ENCODE measurements at regions not wholly inside any gene's neighbourhood (a gene's known extent, or its start where the extent isn't known, plus 50 kb on each side); places are given as distances from the start of the nearest gene placed in this dataset.

DNA sequence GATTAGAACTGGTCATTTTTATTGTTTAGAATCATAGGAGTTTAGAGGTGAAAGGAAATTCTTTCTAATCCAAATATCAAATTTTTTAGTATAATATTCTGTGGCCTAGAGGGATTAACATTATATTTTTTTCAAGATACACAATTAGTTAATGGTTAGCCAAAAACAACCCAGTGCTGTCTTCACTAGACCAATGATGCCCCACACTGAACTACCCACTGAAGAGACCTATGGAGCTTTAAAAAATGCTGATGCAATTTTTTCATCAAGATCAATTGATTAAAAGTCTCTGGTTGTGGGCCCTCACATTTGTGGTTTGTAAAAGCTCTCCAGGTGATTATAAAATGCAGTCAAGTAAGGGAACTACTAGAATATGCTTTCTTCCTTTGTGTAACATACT lies 274.1 kb upstream of the C9orf72 start:
- Histone ChIP-seq H3K27me3 (no peaks in the 10 kb centered on the region), H3K27ac (no peak overlapping the region), H3K4me3 (no peak overlapping the region), H3K36me3 (ENCODE audit: low read depth, missing control alignments) (no peaks in the 10 kb centered on the region), H3K4me1 (no peaks in the 10 kb centered on the region), H3K9me3 (no peaks in the 10 kb centered on the region)
- DNase-seq: no peak
- intact Hi-C loops (cut with DNase I; ENCODE audit: low total_unique reads): no loop called here
- TF ChIP-seq, protein P1, sequence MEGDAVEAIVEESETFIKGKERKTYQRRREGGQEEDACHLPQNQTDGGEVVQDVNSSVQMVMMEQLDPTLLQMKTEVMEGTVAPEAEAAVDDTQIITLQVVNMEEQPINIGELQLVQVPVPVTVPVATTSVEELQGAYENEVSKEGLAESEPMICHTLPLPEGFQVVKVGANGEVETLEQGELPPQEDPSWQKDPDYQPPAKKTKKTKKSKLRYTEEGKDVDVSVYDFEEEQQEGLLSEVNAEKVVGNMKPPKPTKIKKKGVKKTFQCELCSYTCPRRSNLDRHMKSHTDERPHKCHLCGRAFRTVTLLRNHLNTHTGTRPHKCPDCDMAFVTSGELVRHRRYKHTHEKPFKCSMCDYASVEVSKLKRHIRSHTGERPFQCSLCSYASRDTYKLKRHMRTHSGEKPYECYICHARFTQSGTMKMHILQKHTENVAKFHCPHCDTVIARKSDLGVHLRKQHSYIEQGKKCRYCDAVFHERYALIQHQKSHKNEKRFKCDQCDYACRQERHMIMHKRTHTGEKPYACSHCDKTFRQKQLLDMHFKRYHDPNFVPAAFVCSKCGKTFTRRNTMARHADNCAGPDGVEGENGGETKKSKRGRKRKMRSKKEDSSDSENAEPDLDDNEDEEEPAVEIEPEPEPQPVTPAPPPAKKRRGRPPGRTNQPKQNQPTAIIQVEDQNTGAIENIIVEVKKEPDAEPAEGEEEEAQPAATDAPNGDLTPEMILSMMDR (IDR thresholded peaks at IDR 0.05): no peak
- no peak for TF ChIP-seq POLR2A (IDR thresholded peaks at IDR 0.05)

DNA sequence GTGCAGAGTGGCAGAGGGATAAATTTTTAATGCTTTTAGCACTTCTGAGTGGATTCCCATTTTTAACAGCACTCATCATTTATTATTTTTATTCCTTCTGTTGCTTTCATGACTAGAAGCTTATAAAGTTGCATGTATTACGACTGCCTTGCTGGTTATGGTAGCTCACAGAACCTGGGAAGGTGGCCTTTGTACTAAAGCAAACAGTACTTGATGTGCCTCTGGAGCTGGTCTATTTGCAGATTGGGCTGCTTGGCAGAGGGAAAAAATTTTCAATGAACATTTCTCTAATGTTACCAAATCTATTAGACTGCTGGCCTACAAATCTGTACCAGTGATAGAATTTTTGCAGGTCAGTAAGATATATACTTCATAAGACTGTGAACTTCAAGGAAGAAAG lies 274.5 kb upstream of the C9orf72 start:
- H3K27me3 ChIP-seq: no peaks in the 10 kb centered on the region
- intact Hi-C loops (cut with DNase I; ENCODE audit: low total_unique reads): no loop called here
- no peaks in the 10 kb centered on the region for H3K9me3 ChIP-seq
- TF ChIP-seq, protein P1 (IDR thresholded peaks at IDR 0.05): no peak
- TF ChIP-seq POLR2A (IDR thresholded peaks at IDR 0.05): no peak
- no peak overlapping the region for H3K27ac ChIP-seq
- H3K4me1 ChIP-seq: no peaks in the 10 kb centered on the region
- H3K36me3 ChIP-seq (ENCODE audit: low read depth, missing control alignments): no peaks in the 10 kb centered on the region
- DNase-seq: no peak
- H3K4me3 ChIP-seq: no peak overlapping the region
- WGBS, 2 donors: 77 to 85% methylated on average over 1 of the region's 1 CpG

DNA sequence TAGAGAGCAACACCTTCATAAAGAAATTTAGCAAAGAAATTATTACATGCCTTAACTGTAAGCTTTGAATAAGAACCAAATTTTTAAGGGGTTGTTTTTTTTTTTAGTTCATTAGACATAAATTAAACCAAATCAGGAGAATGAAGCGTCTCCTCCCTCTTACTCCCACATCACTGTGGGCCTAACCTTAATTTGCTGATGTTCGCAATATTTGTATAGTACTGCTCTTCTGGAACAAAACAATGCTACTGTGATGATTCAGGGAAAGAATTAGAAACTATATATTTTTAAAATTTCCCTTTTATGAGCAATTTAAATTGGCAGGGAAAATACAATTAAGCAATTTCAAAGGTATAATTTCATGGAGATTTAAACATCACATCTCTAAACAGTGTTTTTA lies 275.0 kb upstream of the C9orf72 start:
- no peak for DNase-seq
- H3K4me3 ChIP-seq: no peak overlapping the region
- no peaks in the 10 kb centered on the region for H3K4me1 ChIP-seq
- intact Hi-C loops (cut with DNase I; ENCODE audit: low total_unique reads): no loop called here
- H3K9me3 ChIP-seq: no peaks in the 10 kb centered on the region
- no peak overlapping the region for H3K27ac ChIP-seq
- TF ChIP-seq, protein P1 (IDR thresholded peaks at IDR 0.05): no peak
- no peak for TF ChIP-seq POLR2A (IDR thresholded peaks at IDR 0.05)
- H3K36me3 ChIP-seq (ENCODE audit: low read depth, missing control alignments): no peaks in the 10 kb centered on the region
- H3K27me3 ChIP-seq: no peaks in the 10 kb centered on the region
- WGBS, 2 donors: 71 to 78% methylated on average over 2 of the region's 2 CpGs

DNA sequence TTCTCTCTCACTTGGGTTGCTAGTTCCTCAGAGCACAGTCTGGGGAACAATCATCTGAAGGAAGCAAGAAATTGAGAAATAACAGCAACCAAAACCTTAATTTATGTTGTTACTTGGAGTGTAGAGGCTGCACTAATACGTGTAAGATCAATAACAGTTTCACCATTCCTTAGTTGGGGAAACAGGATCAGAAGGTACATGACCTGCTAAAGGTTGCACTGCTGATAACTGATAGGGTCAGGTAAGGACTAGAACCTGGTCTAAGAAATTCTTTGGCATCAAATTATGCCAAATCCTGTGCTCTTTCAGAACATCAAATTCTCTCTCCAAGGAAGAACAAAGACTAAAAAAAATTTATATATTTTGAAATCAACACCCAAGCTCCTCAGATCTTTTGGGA lies 278.6 kb upstream of the C9orf72 start:
- Histone ChIP-seq H3K27me3 (no peaks in the 10 kb centered on the region), H3K4me1 (no peaks in the 10 kb centered on the region), H3K36me3 (ENCODE audit: low read depth, missing control alignments) (no peaks in the 10 kb centered on the region), H3K4me3 (no peak overlapping the region), H3K9me3 (no peaks in the 10 kb centered on the region), H3K27ac (no peak overlapping the region)
- DNase-seq: no peak
- WGBS, 2 donors: 77 to 85% methylated on average over 1 of the region's 1 CpG
- TF ChIP-seq POLR2A (IDR thresholded peaks at IDR 0.05): no peak
- TF ChIP-seq, protein P1 (IDR thresholded peaks at IDR 0.05): no peak
- intact Hi-C loops (cut with DNase I; ENCODE audit: low total_unique reads): no loop called here

DNA sequence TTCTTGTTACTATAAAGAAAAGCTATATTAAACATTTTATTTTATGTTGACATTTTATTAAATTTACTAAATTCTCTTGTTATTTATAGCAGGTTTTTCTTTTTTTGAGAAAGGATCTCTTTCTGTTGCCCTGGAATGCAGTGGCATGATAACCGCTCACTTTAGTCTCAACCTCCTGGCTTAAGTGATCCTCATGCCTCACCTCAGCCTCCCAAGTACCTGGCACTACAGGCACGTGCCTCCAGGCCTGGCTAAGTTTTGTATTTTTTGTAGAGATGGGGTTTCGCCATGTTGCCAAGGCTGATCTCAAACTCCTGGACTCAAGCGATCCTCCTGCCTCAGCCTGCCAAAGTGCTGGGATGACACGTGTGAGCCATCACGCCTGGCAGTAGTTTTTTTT lies 280.2 kb upstream of the C9orf72 start:
- DNase-seq: no peak
- Histone ChIP-seq H3K4me1 (no peaks in the 10 kb centered on the region), H3K4me3 (no peak overlapping the region), H3K9me3 (no peaks in the 10 kb centered on the region), H3K27me3 (no peaks in the 10 kb centered on the region), H3K27ac (no peak overlapping the region), H3K36me3 (ENCODE audit: low read depth, missing control alignments) (no peaks in the 10 kb centered on the region)
- 83 to 93% methylated on average over 6 of the region's 6 CpGs for WGBS, 2 donors
- intact Hi-C loops (cut with DNase I; ENCODE audit: low total_unique reads): no loop called here
- TF ChIP-seq POLR2A (IDR thresholded peaks at IDR 0.05): no peak

Data from testis (tissue), 2 donors.